Thymus (tissue), 11 donors: ENCODE measurements at regions not wholly inside any gene's neighbourhood (a gene's known extent, or its start where the extent isn't known, plus 50 kb on each side); places are given as distances from the start of the nearest gene placed in this dataset.

ENCODE experiments used
- DNase-seq, 9 donors: peaks; one replicate each; pipeline ENCODE4 v3.0.0-alpha.2; 2013; ENCODE audit warnings: low spot score in 9 of 9, low read depth in 6 of 9, missing footprints in 1 of 9
- H3K27ac ChIP-seq, 2 donors: one replicate each; pipeline ENCODE4 v1.5.1; 2013; ENCODE audit warnings: control low read depth in 1 of 2, low read depth in 1 of 2, low read length in 1 of 2, mild to moderate bottlenecking in 1 of 2, moderate library complexity in 1 of 2
- H3K27me3 ChIP-seq, 2 donors: one replicate each; pipeline ENCODE4 v1.5.1; 2013; ENCODE audit warnings: low read length in 1 of 2; ENCODE audit not compliant: control insufficient read depth in 2 of 2, insufficient read depth in 1 of 2
- H3K36me3 ChIP-seq, 2 donors: one replicate each; pipeline ENCODE4 v1.5.1; 2013; ENCODE audit warnings: low read length in 1 of 2, mild to moderate bottlenecking in 1 of 2, moderate library complexity in 1 of 2; ENCODE audit not compliant: control insufficient read depth in 2 of 2, insufficient read depth in 2 of 2
- H3K4me1 ChIP-seq, 2 donors: one replicate each; pipeline ENCODE4 v1.5.1; 2013; ENCODE audit warnings: low read length in 2 of 2; ENCODE audit not compliant: control insufficient read depth in 2 of 2, insufficient read depth in 2 of 2
- H3K4me3 ChIP-seq, 2 donors: one replicate each; pipeline ENCODE4 v1.5.1; 2013; ENCODE audit warnings: low read length in 2 of 2, control low read depth in 1 of 2, mild to moderate bottlenecking in 1 of 2
- H3K9me3 ChIP-seq, 2 donors: one replicate each; pipeline ENCODE4 v1.5.1; 2013; ENCODE audit warnings: low read length in 1 of 2, mild to moderate bottlenecking in 1 of 2; ENCODE audit not compliant: control insufficient read depth in 2 of 2, insufficient read depth in 1 of 2
- WGBS: extraction: QIAGEN DNeasy Blood & Tissue Kit; methylation state at CpG from one replicate; pipeline ENCODE4 v1.1.7; 2013; 5-methylcytosine and 5-hydroxymethylcytosine counted together
- donor health status: healthy.

DNA sequence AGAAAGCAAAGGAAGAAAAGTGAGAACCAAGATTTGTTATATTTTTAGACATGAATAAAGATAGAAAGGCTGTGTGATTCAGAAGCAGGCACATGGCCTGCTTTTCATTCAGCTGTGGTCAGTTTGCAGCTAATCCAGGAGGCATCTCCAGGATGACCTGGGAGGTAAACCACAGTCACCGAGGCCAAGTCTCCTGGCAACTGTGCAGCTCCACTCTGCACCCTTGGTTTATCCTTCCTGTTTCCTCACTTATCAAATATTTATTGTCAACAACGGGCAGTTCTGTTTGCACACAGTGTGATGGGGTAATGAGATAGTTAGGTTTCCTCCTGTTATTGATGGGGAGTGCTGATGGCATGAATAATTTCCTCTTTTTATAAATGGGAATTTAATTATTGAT lies 243.0 kb downstream of the PSAT1 start:
- WGBS = 82% methylated on average over 2 of the region's 2 CpGs
- Histone ChIP-seq H3K4me1 (no peaks in the 10 kb centered on the region), H3K27me3 (no peaks in the 10 kb centered on the region), H3K9me3 (no peaks in the 10 kb centered on the region), H3K27ac (no peak overlapping the region), H3K36me3 (no peaks in the 10 kb centered on the region), H3K4me3 (no peak overlapping the region)
- no peak for DNase-seq

DNA sequence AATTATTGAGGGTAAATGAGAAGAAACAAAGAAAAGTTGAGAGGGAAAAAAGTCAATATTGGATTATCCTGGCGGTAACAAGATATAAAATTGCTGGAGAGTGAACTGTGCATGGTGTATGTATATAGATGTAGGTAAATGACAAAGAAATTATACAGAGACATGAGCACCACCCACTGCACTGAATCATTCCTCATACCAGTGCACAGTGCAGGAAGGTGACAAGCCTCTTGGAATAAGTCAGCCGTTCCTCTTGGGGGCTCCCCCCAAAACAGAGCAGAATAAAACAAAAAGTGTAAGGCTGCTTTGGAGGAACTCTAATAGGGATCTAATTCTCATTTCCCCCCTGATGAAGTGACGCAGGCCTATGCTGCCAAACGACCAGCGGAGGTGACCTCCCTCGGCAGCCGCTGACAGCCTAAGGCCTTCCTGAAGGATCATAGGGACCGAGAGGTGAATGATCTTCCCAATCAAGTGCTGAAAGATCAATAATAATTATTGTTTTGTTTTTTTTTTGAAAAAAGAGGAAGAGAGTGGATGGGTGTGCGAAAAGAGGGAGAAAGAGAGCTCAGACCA lies 245.0 kb downstream of the PSAT1 start:
- DNase-seq = no peak
- no peaks in the 10 kb centered on the region for H3K36me3 ChIP-seq
- WGBS = 94% methylated on average over 9 of the region's 9 CpGs
- no peaks in the 10 kb centered on the region for H3K9me3 ChIP-seq
- H3K27me3 ChIP-seq = no peaks in the 10 kb centered on the region
- no peak overlapping the region for H3K27ac ChIP-seq
- no peaks in the 10 kb centered on the region for H3K4me1 ChIP-seq
- H3K4me3 ChIP-seq = no peak overlapping the region

DNA sequence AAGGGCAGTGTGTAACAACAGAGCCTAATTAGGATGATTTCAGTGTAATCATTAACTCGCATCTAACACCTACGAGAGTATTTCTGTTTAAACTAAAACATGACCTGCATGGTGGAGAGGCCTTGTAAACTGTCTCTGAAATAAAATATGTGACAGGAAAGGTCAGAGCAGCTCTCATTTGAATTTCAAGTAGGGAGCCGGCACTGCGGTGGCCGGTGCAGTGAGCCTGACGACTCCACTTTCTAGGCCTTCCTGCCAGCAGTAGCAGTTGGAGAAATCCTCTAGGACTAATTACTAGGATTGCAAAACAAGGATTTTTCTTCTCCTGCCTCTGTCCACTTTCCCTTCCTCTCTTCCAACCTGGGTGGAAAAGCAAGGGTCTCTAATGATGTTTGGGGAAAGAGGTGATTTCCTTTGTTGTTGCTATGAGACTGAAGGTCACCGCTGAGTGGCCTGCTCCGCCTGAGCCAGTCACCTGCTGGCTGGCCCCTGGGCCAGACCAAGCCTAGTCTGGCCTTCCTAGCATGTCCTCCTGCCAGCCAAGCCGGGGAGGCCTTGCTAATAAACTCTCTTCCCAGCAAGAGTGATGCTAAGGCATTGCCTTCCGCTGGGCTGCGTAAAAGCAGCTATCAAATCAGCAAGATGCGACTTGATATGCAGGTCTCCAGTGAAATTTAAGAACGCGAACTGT lies 245.7 kb downstream of the PSAT1 start:
- Histone ChIP-seq H3K27ac (peak overlapping the region in 1 of 2 donors; percentile 26), H3K4me1 (no peaks in the 10 kb centered on the region), H3K9me3 (no peaks in the 10 kb centered on the region), H3K27me3 (no peaks in the 10 kb centered on the region), H3K36me3 (no peaks in the 10 kb centered on the region), H3K4me3 (no peak overlapping the region)
- DNase-seq = no peak
- 93% methylated on average over 14 of the region's 14 CpGs for WGBS

DNA sequence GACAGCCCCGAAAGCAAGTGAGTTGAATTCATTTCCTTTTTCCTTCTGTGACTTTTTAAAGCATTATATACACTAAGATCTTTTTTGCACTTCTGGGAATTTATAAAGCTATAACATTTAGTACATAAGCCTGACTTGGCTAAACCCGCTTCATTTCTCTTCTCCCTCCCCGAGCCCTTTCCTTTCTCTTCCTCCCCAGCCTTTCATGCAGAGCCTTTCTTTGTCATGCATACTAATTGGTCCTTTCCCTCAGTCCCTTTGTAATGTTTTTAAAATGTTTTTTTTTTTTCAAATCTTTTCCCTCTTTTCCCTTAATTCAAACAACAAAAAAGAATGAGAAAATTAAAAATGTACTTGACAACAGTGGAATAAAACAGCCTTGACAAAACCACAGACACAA lies 246.4 kb downstream of the PSAT1 start:
- 89% methylated on average over 3 of the region's 3 CpGs for WGBS
- no peaks in the 10 kb centered on the region for H3K9me3 ChIP-seq
- DNase-seq = no peak
- no peak overlapping the region for H3K27ac ChIP-seq
- no peaks in the 10 kb centered on the region for H3K36me3 ChIP-seq
- H3K4me3 ChIP-seq = no peak overlapping the region
- H3K4me1 ChIP-seq = no peaks in the 10 kb centered on the region
- no peaks in the 10 kb centered on the region for H3K27me3 ChIP-seq

DNA sequence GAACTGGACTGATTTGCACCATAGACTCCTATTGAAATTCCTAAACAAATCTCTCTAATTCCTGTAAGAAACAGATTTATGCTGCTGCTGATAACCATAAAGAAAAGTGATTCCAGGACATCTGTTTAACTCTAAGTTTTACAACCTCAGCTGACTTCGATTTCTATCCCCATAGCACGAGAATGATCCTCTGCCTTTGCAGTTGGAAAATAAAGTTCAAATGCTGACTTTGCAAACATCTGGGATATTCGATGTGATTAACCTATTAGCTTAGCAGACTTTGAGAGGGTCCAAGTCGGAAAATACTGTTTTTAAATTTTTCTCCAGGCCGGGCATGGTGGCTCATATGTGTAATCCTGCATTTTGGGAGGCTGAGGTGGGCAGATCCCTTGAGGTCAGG lies 247.3 kb downstream of the PSAT1 start:
- Histone ChIP-seq H3K36me3 (no peaks in the 10 kb centered on the region), H3K27me3 (no peaks in the 10 kb centered on the region), H3K4me3 (no peak overlapping the region), H3K27ac (no peak overlapping the region), H3K9me3 (no peaks in the 10 kb centered on the region), H3K4me1 (no peaks in the 10 kb centered on the region)
- 91% methylated on average over 5 of the region's 5 CpGs for WGBS
- no peak for DNase-seq

DNA sequence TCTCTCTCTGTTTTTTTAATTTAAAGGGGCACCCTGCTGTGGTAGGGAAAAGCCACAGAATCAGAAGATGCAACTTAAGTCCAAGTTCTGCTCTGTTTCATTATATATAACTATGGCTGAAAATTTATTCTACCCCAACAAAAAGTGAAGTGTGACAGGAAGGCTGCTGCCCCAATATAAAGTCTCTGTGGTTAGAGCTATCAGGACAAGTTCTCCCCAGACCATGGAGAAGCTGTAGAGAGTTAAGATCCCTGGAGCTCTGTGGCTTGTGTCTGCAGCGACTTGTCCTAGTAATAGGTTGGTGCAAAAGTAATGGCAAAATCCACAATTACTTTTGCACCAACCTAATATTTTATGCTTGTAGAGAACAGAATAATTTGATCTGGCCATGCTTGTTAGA lies 250.9 kb downstream of the PSAT1 start:
- WGBS = 10% methylated on average over 1 of the region's 1 CpG
- DNase-seq = no peak
- Histone ChIP-seq H3K9me3 (no peaks in the 10 kb centered on the region), H3K36me3 (no peaks in the 10 kb centered on the region), H3K4me3 (no peak overlapping the region), H3K4me1 (no peaks in the 10 kb centered on the region), H3K27me3 (no peaks in the 10 kb centered on the region), H3K27ac (no peak overlapping the region)

DNA sequence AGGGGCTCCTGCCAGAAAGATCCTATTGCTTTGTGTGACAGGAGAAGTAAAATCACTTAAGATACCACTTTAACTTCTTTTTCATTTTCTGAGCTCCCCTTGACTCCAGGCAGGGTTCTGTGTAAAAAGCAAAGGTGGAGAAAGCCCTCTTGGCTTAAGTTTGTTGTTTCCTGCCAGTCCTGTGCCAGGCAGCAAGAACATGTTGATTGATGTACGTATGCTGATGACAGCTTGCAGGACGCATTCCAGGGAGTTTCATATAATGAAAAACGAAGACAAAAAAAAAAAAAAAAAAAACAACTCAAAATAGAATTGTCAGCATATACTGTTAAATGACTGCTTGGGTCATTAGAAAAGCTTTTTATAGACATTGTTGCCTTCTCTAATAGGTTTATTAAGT lies 251.7 kb downstream of the PSAT1 start:
- no peak for DNase-seq
- Histone ChIP-seq H3K36me3 (no peaks in the 10 kb centered on the region), H3K27ac (no peak overlapping the region), H3K4me3 (no peak overlapping the region), H3K4me1 (no peaks in the 10 kb centered on the region), H3K27me3 (no peaks in the 10 kb centered on the region), H3K9me3 (no peaks in the 10 kb centered on the region)
- 79% methylated on average over 3 of the region's 3 CpGs for WGBS

DNA sequence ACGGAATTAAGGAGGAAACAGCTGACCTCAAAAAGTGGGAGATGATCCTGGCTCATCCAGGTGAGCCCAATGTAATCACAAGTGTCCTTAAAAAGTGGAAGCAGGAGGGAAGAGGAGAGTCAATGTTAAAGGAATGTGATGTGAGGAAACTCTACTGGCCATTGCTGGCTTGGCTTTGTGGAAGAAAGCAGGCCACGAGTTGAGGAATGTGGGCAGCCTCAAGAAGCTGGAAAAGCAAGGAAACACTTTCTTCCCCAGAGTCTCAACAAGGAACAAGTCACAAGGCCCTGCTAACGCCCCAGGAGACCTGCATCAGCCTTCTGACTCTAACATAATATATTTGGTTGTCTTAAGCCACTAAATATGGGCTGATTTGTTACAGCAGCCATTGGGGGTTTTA lies 252.8 kb downstream of the PSAT1 start:
- no peak overlapping the region for H3K27ac ChIP-seq
- H3K4me3 ChIP-seq = no peak overlapping the region

DNA sequence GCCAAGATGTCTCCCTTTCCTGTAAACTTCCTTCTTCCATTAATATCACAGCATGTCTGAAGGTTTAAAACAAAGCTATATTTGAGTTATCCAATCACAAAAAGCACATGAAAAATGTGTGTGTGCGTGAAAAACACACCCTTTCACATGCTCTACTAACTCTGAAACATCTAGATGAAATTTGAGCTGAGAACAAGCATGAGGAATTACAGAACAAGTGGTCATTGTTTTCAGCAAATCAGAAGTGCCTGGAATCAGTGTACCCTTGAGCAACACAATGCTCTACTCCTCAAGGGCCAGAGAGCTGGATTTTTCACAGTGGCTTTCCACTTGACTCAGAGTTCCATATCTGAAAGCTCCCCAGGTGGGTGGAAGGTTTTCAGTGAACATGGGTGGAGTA lies 255.9 kb downstream of the PSAT1 start:
- H3K27me3 ChIP-seq = no peaks in the 10 kb centered on the region
- 55% methylated on average over 1 of the region's 1 CpG for WGBS
- H3K4me1 ChIP-seq = no peaks in the 10 kb centered on the region
- no peak for DNase-seq
- H3K27ac ChIP-seq = no peak overlapping the region
- no peak overlapping the region for H3K4me3 ChIP-seq
- H3K36me3 ChIP-seq = no peaks in the 10 kb centered on the region
- H3K9me3 ChIP-seq = no peaks in the 10 kb centered on the region

More for the DNA sequence above, 252.8 kb downstream of the PSAT1 start:
- no peaks in the 10 kb centered on the region for H3K4me1 ChIP-seq
- no peaks in the 10 kb centered on the region for H3K9me3 ChIP-seq
- no peaks in the 10 kb centered on the region for H3K27me3 ChIP-seq
- no peaks in the 10 kb centered on the region for H3K36me3 ChIP-seq
- 87% methylated on average over 3 of the region's 3 CpGs for WGBS
- DNase-seq = no peak
